ENCODE measurements at regions not wholly inside any gene's neighbourhood (a gene's known extent, or its start where the extent isn't known, plus 50 kb on each side); places are given as distances from the start of the nearest gene placed in this dataset.
"Not testable (repeated sequence)": the region's sequence is repeated elsewhere in the genome, so short reads cannot be mapped to it uniquely, and the experiment has no call there.

DNA sequence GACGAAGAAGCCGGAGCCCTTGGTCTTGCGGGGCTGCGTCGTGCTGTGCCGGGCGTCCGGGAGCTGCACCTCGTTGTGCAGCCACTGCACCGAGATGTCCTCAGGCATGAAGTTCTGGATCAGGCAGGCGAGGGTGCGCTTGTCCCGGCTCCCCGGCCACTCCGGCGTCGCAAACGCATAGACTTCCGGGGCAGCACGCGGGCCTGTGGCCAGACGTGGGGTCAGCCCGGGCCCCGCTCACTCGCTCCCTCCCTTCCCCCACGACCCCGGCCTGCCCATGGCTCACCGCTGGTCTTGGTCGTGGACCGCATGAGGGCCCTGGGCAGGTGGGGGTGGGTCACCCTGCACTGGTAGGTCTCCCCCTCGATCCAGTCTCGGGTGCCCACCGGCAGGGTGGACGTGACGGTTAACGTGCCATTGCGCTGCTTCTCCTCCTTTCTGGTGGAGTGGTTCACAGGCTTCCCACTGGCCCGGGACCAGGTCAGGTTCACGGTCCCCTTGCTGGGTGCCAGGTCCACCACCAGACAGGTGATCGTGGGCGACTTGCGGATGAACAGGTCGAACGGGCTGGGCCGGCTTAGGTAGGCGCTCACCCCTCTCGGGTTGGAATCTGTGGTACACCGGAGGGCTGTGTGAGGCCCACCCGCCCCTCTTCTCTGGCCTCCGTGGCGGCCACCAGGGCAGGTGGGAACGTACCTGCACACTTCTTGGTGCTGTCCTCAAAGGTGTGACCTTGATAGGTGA lies 74.0 kb downstream of the TMEM121 start:
- TF ChIP-seq, protein P1, sequence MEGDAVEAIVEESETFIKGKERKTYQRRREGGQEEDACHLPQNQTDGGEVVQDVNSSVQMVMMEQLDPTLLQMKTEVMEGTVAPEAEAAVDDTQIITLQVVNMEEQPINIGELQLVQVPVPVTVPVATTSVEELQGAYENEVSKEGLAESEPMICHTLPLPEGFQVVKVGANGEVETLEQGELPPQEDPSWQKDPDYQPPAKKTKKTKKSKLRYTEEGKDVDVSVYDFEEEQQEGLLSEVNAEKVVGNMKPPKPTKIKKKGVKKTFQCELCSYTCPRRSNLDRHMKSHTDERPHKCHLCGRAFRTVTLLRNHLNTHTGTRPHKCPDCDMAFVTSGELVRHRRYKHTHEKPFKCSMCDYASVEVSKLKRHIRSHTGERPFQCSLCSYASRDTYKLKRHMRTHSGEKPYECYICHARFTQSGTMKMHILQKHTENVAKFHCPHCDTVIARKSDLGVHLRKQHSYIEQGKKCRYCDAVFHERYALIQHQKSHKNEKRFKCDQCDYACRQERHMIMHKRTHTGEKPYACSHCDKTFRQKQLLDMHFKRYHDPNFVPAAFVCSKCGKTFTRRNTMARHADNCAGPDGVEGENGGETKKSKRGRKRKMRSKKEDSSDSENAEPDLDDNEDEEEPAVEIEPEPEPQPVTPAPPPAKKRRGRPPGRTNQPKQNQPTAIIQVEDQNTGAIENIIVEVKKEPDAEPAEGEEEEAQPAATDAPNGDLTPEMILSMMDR (IDR thresholded peaks at IDR 0.05), result not testable (repeated sequence)
- not testable (repeated sequence) for TF ChIP-seq POLR2A (IDR thresholded peaks at IDR 0.05)
